ENCODE measurements at regions not wholly inside any gene's neighbourhood (a gene's known extent, or its start where the extent isn't known, plus 50 kb on each side); places are given as distances from the start of the nearest gene placed in this dataset.

GRCh38 chr13:83546476-83546875 lies 335.8 kb downstream of the SLITRK1 start:
- TF ChIP-seq ZNF362 (tag by site-specific recombination; IDR thresholded peaks at IDR 0.05), result no peak
- no peak for TF ChIP-seq ZNF148 (tag by site-specific recombination; IDR thresholded peaks at IDR 0.05; ENCODE audit: borderline replicate concordance)
- no peak for TF ChIP-seq ZNF26 (tag by site-specific recombination; IDR thresholded peaks at IDR 0.05)
- TF ChIP-seq GLIS1 (tag by site-specific recombination; IDR thresholded peaks at IDR 0.05), result no peak
- TF ChIP-seq PRDM4 (tag by site-specific recombination; IDR thresholded peaks at IDR 0.05), result no peak
- TF ChIP-seq ZNF311 (tag by site-specific recombination; IDR thresholded peaks at IDR 0.05; ENCODE audit: borderline replicate concordance), result no peak
- TF ChIP-seq ZNF791 (tag by site-specific recombination; IDR thresholded peaks at IDR 0.05), result no peak
- TF ChIP-seq ZNF629 (tag by site-specific recombination; IDR thresholded peaks at IDR 0.05), result no peak
- no peak for TF ChIP-seq ZNF510 (tag by site-specific recombination; IDR thresholded peaks at IDR 0.05; ENCODE audit: insufficient replicate concordance)
- TF ChIP-seq REPIN1 (tag by site-specific recombination; IDR thresholded peaks at IDR 0.05; ENCODE audit: low read depth), result no peak
- TF ChIP-seq ZNF280C (tag by site-specific recombination; IDR thresholded peaks at IDR 0.05), result no peak
- TF ChIP-seq ZNF768 (tag by site-specific recombination; IDR thresholded peaks at IDR 0.05), result no peak
- no peak for TF ChIP-seq ZNF175 (tag by site-specific recombination; IDR thresholded peaks at IDR 0.05)
- no peak for TF ChIP-seq GLI2 (tag by site-specific recombination; IDR thresholded peaks at IDR 0.05; ENCODE audit: borderline replicate concordance, low read depth)
- no peak for TF ChIP-seq ZFP37 (tag by site-specific recombination; IDR thresholded peaks at IDR 0.05)
- TF ChIP-seq ZNF239 (tag by site-specific recombination; IDR thresholded peaks at IDR 0.05), result no peak
- no peak for TF ChIP-seq ZNF654 (tag by site-specific recombination; IDR thresholded peaks at IDR 0.05; ENCODE audit: low read depth)
- no peak for TF ChIP-seq SCRT1 (tag by site-specific recombination; IDR thresholded peaks at IDR 0.05; ENCODE audit: borderline replicate concordance)
- no peak for TF ChIP-seq ZNF133 (tag by site-specific recombination; IDR thresholded peaks at IDR 0.05)
- TF ChIP-seq ZNF221 (tag by site-specific recombination; IDR thresholded peaks at IDR 0.05; ENCODE audit: borderline replicate concordance), result no peak

More at GRCh38 chr13:83546476-83546875, 335.8 kb downstream of the SLITRK1 start:
- ChIA-PET CTCF (no interaction called here), POLR2A (no interaction called here)
- H3K4me1 ChIP-seq (ENCODE audit: control insufficient read depth, insufficient read depth, low read length), result no peaks in the 10 kb centered on the region
- no peaks in the 10 kb centered on the region for H3K36me3 ChIP-seq (ENCODE audit: control insufficient read depth in 2 of 2, insufficient read depth in 1 of 2, low read length in 2 of 2)
- no peak overlapping the region for H3K4me3 ChIP-seq (ENCODE audit: low read depth, low read length)
- no peaks in the 10 kb centered on the region for H3K9me3 ChIP-seq (ENCODE audit: control insufficient read depth, insufficient read depth, low read depth, low read length)
- H3K27ac ChIP-seq (ENCODE audit: extremely low read depth, low read depth, low read length), result no peak overlapping the region
